ENCODE measurements at regions not wholly inside any gene's neighbourhood (a gene's known extent, or its start where the extent isn't known, plus 50 kb on each side); places are given as distances from the start of the nearest gene placed in this dataset.

DNA sequence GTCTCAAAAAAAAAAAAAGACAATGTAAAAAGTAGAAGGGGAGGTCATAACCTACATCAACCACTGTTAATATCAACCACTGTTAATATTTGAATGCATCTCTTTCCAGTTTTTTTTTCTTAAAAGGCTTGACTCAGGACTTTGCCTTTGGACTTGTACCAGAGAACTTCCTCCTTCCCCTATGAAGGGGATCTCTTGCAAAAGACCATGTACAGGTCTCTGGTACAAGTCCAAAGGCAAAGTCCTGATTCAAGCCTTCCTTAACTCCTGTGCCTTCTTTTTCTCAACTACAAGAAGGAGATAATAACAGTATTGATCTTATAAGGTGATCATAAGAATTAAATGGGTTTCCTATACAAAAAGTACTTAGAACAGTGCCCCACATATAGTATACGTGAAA is 563.5 kb downstream of the BUD13 start:
- TF ChIP-seq, protein P1, sequence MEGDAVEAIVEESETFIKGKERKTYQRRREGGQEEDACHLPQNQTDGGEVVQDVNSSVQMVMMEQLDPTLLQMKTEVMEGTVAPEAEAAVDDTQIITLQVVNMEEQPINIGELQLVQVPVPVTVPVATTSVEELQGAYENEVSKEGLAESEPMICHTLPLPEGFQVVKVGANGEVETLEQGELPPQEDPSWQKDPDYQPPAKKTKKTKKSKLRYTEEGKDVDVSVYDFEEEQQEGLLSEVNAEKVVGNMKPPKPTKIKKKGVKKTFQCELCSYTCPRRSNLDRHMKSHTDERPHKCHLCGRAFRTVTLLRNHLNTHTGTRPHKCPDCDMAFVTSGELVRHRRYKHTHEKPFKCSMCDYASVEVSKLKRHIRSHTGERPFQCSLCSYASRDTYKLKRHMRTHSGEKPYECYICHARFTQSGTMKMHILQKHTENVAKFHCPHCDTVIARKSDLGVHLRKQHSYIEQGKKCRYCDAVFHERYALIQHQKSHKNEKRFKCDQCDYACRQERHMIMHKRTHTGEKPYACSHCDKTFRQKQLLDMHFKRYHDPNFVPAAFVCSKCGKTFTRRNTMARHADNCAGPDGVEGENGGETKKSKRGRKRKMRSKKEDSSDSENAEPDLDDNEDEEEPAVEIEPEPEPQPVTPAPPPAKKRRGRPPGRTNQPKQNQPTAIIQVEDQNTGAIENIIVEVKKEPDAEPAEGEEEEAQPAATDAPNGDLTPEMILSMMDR (IDR thresholded peaks at IDR 0.05) = no peak
- TF ChIP-seq, protein P2, sequence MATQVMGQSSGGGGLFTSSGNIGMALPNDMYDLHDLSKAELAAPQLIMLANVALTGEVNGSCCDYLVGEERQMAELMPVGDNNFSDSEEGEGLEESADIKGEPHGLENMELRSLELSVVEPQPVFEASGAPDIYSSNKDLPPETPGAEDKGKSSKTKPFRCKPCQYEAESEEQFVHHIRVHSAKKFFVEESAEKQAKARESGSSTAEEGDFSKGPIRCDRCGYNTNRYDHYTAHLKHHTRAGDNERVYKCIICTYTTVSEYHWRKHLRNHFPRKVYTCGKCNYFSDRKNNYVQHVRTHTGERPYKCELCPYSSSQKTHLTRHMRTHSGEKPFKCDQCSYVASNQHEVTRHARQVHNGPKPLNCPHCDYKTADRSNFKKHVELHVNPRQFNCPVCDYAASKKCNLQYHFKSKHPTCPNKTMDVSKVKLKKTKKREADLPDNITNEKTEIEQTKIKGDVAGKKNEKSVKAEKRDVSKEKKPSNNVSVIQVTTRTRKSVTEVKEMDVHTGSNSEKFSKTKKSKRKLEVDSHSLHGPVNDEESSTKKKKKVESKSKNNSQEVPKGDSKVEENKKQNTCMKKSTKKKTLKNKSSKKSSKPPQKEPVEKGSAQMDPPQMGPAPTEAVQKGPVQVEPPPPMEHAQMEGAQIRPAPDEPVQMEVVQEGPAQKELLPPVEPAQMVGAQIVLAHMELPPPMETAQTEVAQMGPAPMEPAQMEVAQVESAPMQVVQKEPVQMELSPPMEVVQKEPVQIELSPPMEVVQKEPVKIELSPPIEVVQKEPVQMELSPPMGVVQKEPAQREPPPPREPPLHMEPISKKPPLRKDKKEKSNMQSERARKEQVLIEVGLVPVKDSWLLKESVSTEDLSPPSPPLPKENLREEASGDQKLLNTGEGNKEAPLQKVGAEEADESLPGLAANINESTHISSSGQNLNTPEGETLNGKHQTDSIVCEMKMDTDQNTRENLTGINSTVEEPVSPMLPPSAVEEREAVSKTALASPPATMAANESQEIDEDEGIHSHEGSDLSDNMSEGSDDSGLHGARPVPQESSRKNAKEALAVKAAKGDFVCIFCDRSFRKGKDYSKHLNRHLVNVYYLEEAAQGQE (IDR thresholded peaks at IDR 0.05; ENCODE audit: insufficient read depth in 1 of 2, low read depth in 2 of 2, low read length in 1 of 2) = no peak
- no peak for TF ChIP-seq TCF7L2 (IDR thresholded peaks at IDR 0.05; ENCODE audit: low read depth, low read length)
